B cell (primary cell): ENCODE measurements at regions not wholly inside any gene's neighbourhood (a gene's known extent, or its start where the extent isn't known, plus 50 kb on each side); places are given as distances from the start of the nearest gene placed in this dataset.

Source experiments
- ATAC-seq: fragments of 200-7000 bp; cut with Tn5 transposase; one replicate; pipeline ENCODE4 v1.10.0; 2021; ENCODE audit warnings: low read depth, mild to moderate bottlenecking, moderate number of reproducible peaks, moderate library complexity
- CTCF ChIA-PET: fragments of 350-600 bp; sonication (Branson Sonifier 250); formaldehyde crosslinking; loops from one replicate; lab custom pipeline; 2021; ENCODE audit warnings: antibody characterized with exemption, inconsistent platforms; lab: Charles Lee
- POLR2A ChIA-PET: fragments of 350-600 bp; sonication (Branson Sonifier 250); formaldehyde crosslinking; loops from one replicate; lab custom pipeline; 2021; ENCODE audit warnings: antibody characterized with exemption; lab: Charles Lee
- DNase-seq: peaks from one replicate; pipeline ENCODE4 v3.0.0; 2013
- H2AFZ ChIP-seq: 2 replicates; pipeline ENCODE4 v1.6.1; 2012; ENCODE audit warnings: mild to moderate bottlenecking, low read depth, low read length; ENCODE audit not compliant: insufficient read depth, poor library complexity, severe bottlenecking
- H3K27ac ChIP-seq, 2 donors: 1 replicate in 1 of 2; 2 replicates in 1 of 2; pipeline ENCODE4 v1.5.1; 2012 to 2013; ENCODE audit warnings: low read length in 2 of 2, mild to moderate bottlenecking in 2 of 2, moderate library complexity in 1 of 2
- H3K27me3 ChIP-seq, 4 experiments: fragments of 200-600 bp in 1 of 4; sonication (generic) in 1 of 4; replicated peaks in 1 of 4; 1 replicate in 2 of 4; 2 replicates in 2 of 4; pipeline versions ENCODE4 v1.6.1 to v1.7.0; 2013 to 2016; ENCODE audit warnings: low read length in 3 of 4, mild to moderate bottlenecking in 2 of 4, mixed read lengths in 1 of 4, moderate library complexity in 1 of 4; ENCODE audit not compliant: insufficient read depth in 4 of 4, control insufficient read depth in 3 of 4; ENCODE audit errors: control extremely low read depth in 1 of 4
- H3K36me3 ChIP-seq, 2 experiments: replicated peaks in 1 of 2; 1 replicate in 1 of 2; 2 replicates in 1 of 2; pipeline versions ENCODE4 v1.6.1 to v1.7.1; 2013; ENCODE audit warnings: low read length in 1 of 2; ENCODE audit not compliant: insufficient read depth in 2 of 2, control insufficient read depth in 1 of 2; ENCODE audit errors: control extremely low read depth in 1 of 2, extremely low read depth in 1 of 2
- H3K4me1 ChIP-seq, 2 donors: fragments of 200-600 bp in 1 of 2; sonication (generic) in 1 of 2; 1 replicate in 1 of 2; 2 replicates in 1 of 2; pipeline versions ENCODE4 v1.5.1 to v1.6.1; 2013 to 2017; ENCODE audit warnings: low read length in 2 of 2; ENCODE audit not compliant: control insufficient read depth in 2 of 2, insufficient read depth in 2 of 2
- H3K4me2 ChIP-seq: replicated peaks from 2 replicates; pipeline ENCODE3; 2012; ENCODE audit warnings: mild to moderate bottlenecking, low read depth, low read length; ENCODE audit not compliant: poor library complexity, severe bottlenecking
- H3K4me3 ChIP-seq, 5 experiments: fragments of 200-600 bp in 1 of 5; sonication (generic) in 1 of 5; 1 replicate in 3 of 5; 2 replicates in 2 of 5; pipeline versions ENCODE4 v1.5.1 to v1.7.0; 2011 to 2016; ENCODE audit warnings: low read length in 4 of 5, mild to moderate bottlenecking in 4 of 5, low read depth in 2 of 5, control low read depth in 1 of 5, moderate library complexity in 1 of 5; ENCODE audit not compliant: insufficient read depth in 1 of 5; ENCODE audit errors: control extremely low read depth in 1 of 5, extremely low read depth in 1 of 5
- H3K79me2 ChIP-seq: fragments of 200-600 bp; sonication (generic); one replicate; pipeline ENCODE4 v1.6.0; 2016; ENCODE audit warnings: low read length; ENCODE audit not compliant: control insufficient read depth, insufficient read depth
- H3K9ac ChIP-seq: fragments of 200-600 bp; sonication (generic); 2 replicates; pipeline ENCODE4 v1.6.1; 2017; ENCODE audit warnings: mild to moderate bottlenecking, low read length, moderate library complexity
- H3K9me3 ChIP-seq, 3 donors: one replicate each; pipeline versions ENCODE4 v1.6.1 to v1.7.1; 2013; ENCODE audit warnings: low read length in 2 of 3; ENCODE audit not compliant: control insufficient read depth in 2 of 3, insufficient read depth in 1 of 3; ENCODE audit errors: control extremely low read depth in 1 of 3
- H4K20me1 ChIP-seq: 2 replicates; pipeline ENCODE4 v1.6.0; 2012; ENCODE audit warnings: mild to moderate bottlenecking, low read length; ENCODE audit not compliant: insufficient read depth, control insufficient read depth, poor library complexity, severe bottlenecking
- H3K27ac Mint-ChIP-seq: one replicate; pipeline ENCODE4 v1.8.0; 2021; ENCODE audit warnings: mixed read lengths
- H3K27me3 Mint-ChIP-seq: one replicate; pipeline ENCODE4 v1.8.0; 2021; ENCODE audit warnings: mixed read lengths
- H3K4me1 Mint-ChIP-seq: one replicate; pipeline ENCODE4 v1.8.0; 2021; ENCODE audit warnings: mixed read lengths
- H3K4me3 Mint-ChIP-seq: one replicate; pipeline ENCODE4 v1.8.0; 2021; ENCODE audit warnings: mixed read lengths
- H3K9me3 Mint-ChIP-seq: one replicate; pipeline ENCODE4 v1.8.0; 2022; ENCODE audit warnings: mixed read lengths; ENCODE audit not compliant: insufficient read depth
- EZH2 ChIP-seq: IDR thresholded peaks from 2 replicates; pipeline ENCODE4 v1.6.1; 2012; ENCODE audit warnings: borderline replicate concordance, low read depth, mild to moderate bottlenecking, moderate library complexity, low read length; ENCODE audit not compliant: insufficient read depth, poor library complexity, severe bottlenecking
- WGBS: methylation state at CpG from one replicate; pipeline ENCODE4 v1.1.5; 2013; ENCODE audit warnings: missing lambda C conversion rate; ENCODE audit not compliant: insufficient coverage; 5-methylcytosine and 5-hydroxymethylcytosine counted together
- intact Hi-C: fragments of 100-400 bp; cut with micrococcal nuclease; formaldehyde crosslinking; loops from one replicate; pipeline ENCODE4 v1.10.0; 2022
- TF ChIP-seq, protein P1 (sequence below): fragments of 200-600 bp; IDR thresholded peaks from one replicate; pipeline ENCODE4 v1.8.0; 2022; ENCODE audit warnings: antibody characterized with exemption, mild to moderate bottlenecking

DNA sequence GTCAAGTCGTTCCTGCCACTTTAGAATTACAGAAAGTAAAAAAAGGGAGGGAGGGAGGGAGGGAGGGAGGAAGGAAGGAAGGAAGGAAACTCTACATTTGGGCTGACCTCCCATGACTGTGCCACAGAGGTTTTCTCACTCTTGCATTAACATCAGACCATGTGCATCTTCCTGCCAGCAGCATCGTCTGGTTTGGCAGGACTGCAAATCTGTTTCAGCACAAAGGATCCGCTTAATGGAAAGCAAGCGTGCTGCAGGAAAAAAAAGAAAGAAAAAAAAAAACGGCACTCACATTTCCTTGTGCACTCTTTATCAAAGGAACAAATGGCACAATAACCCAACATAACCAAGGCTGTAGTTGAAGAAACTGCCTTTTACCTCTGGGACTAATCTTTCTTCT lies 148.8 kb upstream of the HES1 start:
- CTCF ChIA-PET: no interaction called here
- Histone ChIP-seq H3K4me2 (no peak overlapping the region), H2AFZ (no peak overlapping the region), H3K9ac (no peak overlapping the region), H3K27me3 (peaks cover 0 to 8% (median 0%) of the 10 kb centered on the region in 4 experiments), H3K4me3 (no peak overlapping the region), H3K9me3 (peaks cover 0 to 7% (median 2%) of the 10 kb centered on the region in 3 donors), H3K36me3 (no peaks in the 10 kb centered on the region), H3K4me1 (no peaks in the 10 kb centered on the region), H4K20me1 (no peaks in the 10 kb centered on the region), H3K27ac (no peak overlapping the region), H3K79me2 (no peaks in the 10 kb centered on the region)
- H3K27ac Mint-ChIP-seq: no peak overlapping the region
- DNase-seq (no peak), ATAC-seq (no peak)
- H3K27me3 Mint-ChIP-seq: peaks cover 18% of the 10 kb centered on the region
- TF ChIP-seq, protein P1, sequence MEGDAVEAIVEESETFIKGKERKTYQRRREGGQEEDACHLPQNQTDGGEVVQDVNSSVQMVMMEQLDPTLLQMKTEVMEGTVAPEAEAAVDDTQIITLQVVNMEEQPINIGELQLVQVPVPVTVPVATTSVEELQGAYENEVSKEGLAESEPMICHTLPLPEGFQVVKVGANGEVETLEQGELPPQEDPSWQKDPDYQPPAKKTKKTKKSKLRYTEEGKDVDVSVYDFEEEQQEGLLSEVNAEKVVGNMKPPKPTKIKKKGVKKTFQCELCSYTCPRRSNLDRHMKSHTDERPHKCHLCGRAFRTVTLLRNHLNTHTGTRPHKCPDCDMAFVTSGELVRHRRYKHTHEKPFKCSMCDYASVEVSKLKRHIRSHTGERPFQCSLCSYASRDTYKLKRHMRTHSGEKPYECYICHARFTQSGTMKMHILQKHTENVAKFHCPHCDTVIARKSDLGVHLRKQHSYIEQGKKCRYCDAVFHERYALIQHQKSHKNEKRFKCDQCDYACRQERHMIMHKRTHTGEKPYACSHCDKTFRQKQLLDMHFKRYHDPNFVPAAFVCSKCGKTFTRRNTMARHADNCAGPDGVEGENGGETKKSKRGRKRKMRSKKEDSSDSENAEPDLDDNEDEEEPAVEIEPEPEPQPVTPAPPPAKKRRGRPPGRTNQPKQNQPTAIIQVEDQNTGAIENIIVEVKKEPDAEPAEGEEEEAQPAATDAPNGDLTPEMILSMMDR: no peak
- no peak for TF ChIP-seq EZH2
- peaks cover 3% of the 10 kb centered on the region for H3K9me3 Mint-ChIP-seq
- POLR2A ChIA-PET: no interaction called here
- no peak overlapping the region for H3K4me3 Mint-ChIP-seq
- WGBS: 90% methylated on average over 2 of the region's 5 CpGs
- no peaks in the 10 kb centered on the region for H3K4me1 Mint-ChIP-seq
- intact Hi-C loops: no loop called here

DNA sequence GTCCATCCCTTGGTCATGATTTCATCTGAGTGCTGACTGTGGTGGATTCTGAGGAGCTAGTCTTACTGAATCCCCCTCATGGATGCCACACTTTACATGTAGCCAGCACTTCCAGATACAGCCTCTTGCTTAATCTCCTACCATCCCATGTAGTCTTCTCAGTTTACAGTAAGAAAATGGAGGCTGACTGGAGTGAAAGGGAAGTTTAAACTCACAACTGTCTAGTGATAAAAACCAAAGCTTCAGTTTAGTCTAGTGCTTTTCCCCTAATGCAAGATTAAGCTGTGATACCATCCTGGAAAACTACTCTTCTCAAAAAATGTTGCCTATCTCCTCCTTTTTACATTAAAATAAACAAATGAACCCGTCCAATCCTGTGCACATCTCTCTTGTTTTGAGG lies 146.8 kb upstream of the HES1 start:
- WGBS: no CpG with 5 or more reads among the region's 1 CpG
- Mint-ChIP-seq H3K27ac (no peak overlapping the region), H3K27me3 (peaks cover 23% of the 10 kb centered on the region), H3K4me3 (no peak overlapping the region), H3K9me3 (peaks cover 3% of the 10 kb centered on the region), H3K4me1 (no peaks in the 10 kb centered on the region)
- H2AFZ ChIP-seq: no peak overlapping the region
- TF ChIP-seq, protein P1: no peak
- TF ChIP-seq EZH2: no peak
- no peak overlapping the region for H3K4me3 ChIP-seq
- no peaks in the 10 kb centered on the region for H3K36me3 ChIP-seq
- intact Hi-C loops: no loop called here
- peaks cover 0 to 7% (median 2%) of the 10 kb centered on the region in 3 donors for H3K9me3 ChIP-seq
- no peak overlapping the region for H3K4me2 ChIP-seq
- peaks cover 0 to 8% (median 0%) of the 10 kb centered on the region in 4 experiments for H3K27me3 ChIP-seq
- no peaks in the 10 kb centered on the region for H3K79me2 ChIP-seq
- H3K9ac ChIP-seq: no peak overlapping the region
- H3K27ac ChIP-seq: no peak overlapping the region
- ATAC-seq (no peak), DNase-seq (no peak)
- no peaks in the 10 kb centered on the region for H3K4me1 ChIP-seq
- ChIA-PET POLR2A (no interaction called here), CTCF (no interaction called here)
- H4K20me1 ChIP-seq: no peaks in the 10 kb centered on the region
